ENCODE measurements at regions not wholly inside any gene's neighbourhood (a gene's known extent, or its start where the extent isn't known, plus 50 kb on each side); places are given as distances from the start of the nearest gene placed in this dataset.

- TF ChIP-seq CHD7 (IDR thresholded peaks at IDR 0.05; ENCODE audit: insufficient replicate concordance, low read length): no peak
- TF ChIP-seq CTCF (IDR thresholded peaks at IDR 0.05; ENCODE audit: control extremely low read depth in 1 of 3, insufficient read depth in 1 of 3, low read depth in 1 of 3, low read length in 3 of 3): no peak
- no peak for TF ChIP-seq BCL11A (IDR thresholded peaks at IDR 0.05; ENCODE audit: low read depth in 2 of 2, low read length in 2 of 2)
- no peak for TF ChIP-seq POLR2A (IDR thresholded peaks at IDR 0.05; ENCODE audit: control extremely low read depth in 1 of 2, low read depth in 2 of 2, low read length in 2 of 2)
- no peak for TF ChIP-seq RBBP5 (IDR thresholded peaks at IDR 0.05; ENCODE audit: borderline replicate concordance, low read depth, low read length)
- TF ChIP-seq SP2 (IDR thresholded peaks at IDR 0.05; ENCODE audit: low read length): no peak
Measured at GRCh38 chr13:99803141-99803540, 168.4 kb downstream of the ZIC5 start (continued).

All from H1 (cell line).